ENCODE measurements at regions not wholly inside any gene's neighbourhood (a gene's known extent, or its start where the extent isn't known, plus 50 kb on each side); places are given as distances from the start of the nearest gene placed in this dataset.

DNA sequence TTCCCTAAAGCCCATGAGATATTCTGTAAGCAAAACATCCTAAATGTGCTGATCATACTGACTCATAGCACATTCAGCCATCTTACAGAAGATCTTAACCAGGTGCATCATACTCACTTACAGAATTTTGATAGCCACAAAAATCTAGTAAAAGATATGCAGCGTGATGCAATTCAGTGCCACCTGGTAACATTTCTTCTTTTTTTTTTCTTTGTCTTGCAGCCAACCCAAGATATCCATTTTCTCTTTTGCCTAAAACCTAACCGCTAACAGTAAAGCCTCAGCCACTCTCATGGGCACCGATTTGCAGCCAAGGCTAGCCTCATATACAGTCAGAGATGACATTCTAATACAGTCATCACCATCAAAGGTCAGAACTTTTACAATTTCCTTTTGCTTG lies 293.3 kb downstream of the HACE1 start:
- DNase-seq (ENCODE audit: insufficient read length) (no peak), FAIRE-seq (no peak)
- TF ChIP-seq POLR2A (IDR thresholded peaks at IDR 0.05; ENCODE audit: low read depth, low read length), result no peak
- no peak for TF ChIP-seq POLR2AphosphoS5 (IDR thresholded peaks at IDR 0.05; ENCODE audit: low read depth, low read length)
- TF ChIP-seq TAF1 (IDR thresholded peaks at IDR 0.05; ENCODE audit: borderline replicate concordance, low read depth, low read length), result no peak

DNA sequence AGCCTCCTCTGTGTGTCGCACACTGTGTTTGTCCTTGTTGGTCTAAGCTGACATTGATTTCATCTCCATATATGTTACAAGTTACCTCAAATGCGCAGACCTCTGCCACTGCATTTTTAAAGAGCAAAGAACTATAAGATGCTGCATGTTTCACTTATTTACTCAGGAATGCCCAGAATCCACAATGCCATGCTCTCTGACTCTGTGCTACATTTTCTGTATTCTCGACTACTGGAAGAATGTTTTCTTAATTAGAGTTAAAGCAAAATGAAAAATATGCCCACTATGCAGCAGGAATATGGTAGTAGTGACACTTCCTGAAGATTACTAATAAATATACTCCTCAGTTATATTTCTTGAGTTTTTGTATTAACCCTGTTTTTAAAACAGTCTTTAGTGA lies 296.4 kb downstream of the HACE1 start:
- no peak for DNase-seq (ENCODE audit: insufficient read length)
- FAIRE-seq, result no peak
- no peak for TF ChIP-seq POLR2AphosphoS5 (IDR thresholded peaks at IDR 0.05; ENCODE audit: low read depth, low read length)
- TF ChIP-seq TAF1 (IDR thresholded peaks at IDR 0.05; ENCODE audit: borderline replicate concordance, low read depth, low read length), result no peak
- no peak for TF ChIP-seq POLR2A (IDR thresholded peaks at IDR 0.05; ENCODE audit: low read depth, low read length)

DNA sequence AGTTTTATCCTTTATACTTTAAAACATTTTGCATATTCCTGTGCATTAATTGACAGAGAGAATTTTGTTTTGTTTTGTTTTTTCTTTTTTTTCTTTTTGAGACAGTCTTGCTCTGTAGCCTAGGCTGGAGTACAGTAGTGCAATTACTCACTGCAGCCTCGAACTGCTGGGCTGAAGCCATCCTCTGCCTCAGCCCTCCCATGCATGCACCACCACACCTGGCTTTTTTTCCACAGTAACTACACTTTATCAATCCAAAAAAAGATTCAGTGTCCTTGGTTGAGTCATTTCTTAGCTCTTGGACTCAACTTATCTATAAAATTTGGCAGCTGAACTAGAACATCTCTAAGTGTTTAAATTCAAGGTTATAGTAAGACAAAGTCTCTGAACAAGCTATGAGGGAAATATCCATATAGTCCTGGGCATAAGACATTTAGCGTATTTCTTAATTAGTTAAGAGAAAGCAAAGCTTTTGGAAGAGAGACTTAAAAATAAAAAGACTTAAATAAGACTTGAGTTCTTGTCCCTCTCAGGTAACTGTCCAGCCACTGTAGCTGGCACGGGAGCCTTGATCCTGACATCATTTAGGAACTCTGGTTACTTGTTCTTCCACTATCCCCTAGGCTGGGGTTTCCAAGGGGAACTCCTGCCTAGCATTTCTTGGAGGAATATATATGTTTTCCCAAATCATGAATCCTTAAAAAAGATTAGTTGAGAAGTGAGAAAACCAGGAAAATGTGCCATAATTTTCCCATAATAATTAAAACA lies 300.1 kb downstream of the HACE1 start:
- FAIRE-seq, result no peak
- TF ChIP-seq TAF1 (IDR thresholded peaks at IDR 0.05; ENCODE audit: borderline replicate concordance, low read depth, low read length) (no peak), POLR2AphosphoS5 (IDR thresholded peaks at IDR 0.05; ENCODE audit: low read depth, low read length) (no peak), POLR2A (IDR thresholded peaks at IDR 0.05; ENCODE audit: low read depth, low read length) (no peak)
- no peak for DNase-seq (ENCODE audit: insufficient read length)

DNA sequence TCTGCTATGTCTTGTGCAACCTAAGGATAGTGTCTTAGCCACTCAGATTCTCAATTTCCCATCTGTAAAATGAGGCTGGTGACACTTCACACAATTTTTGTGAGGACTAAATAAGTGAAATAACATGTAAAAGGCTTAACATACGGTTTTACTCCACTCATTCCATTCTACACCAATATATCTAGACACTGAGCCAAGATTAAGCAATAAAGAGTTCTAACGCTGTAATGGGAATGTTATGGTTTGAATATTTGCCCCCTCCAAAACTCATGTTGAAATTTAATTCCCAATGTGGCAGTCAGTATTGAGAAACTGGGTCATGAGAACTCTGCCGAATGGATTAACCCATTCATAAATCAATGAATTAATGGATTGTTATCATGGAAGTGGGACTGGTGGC lies 301.0 kb downstream of the HACE1 start:
- FAIRE-seq, result no peak
- TF ChIP-seq TAF1 (IDR thresholded peaks at IDR 0.05; ENCODE audit: borderline replicate concordance, low read depth, low read length) (no peak), POLR2AphosphoS5 (IDR thresholded peaks at IDR 0.05; ENCODE audit: low read depth, low read length) (no peak), POLR2A (IDR thresholded peaks at IDR 0.05; ENCODE audit: low read depth, low read length) (no peak)
- no peak for DNase-seq (ENCODE audit: insufficient read length)

DNA sequence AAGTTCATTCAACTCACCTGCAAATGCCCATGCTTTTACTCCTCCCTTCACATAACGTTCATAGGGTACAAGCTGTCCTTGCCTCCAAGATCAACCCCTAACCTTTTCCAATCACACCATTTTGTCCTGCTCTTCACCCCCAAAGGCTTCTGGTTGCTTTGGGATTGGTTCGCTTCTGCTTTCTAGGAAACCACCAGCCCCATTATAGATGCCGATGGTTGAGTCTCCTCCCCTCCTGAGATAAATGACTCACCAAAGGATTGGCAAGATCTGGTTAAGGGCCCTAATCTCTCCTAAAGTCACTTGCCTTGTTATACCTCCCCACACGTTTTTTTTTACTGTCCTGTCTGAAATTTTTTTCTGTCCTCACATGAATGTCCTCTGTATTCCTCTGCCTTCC lies 311.4 kb downstream of the HACE1 start:
- TF ChIP-seq POLR2AphosphoS5 (IDR thresholded peaks at IDR 0.05; ENCODE audit: low read depth, low read length), result no peak
- no peak for TF ChIP-seq TAF1 (IDR thresholded peaks at IDR 0.05; ENCODE audit: borderline replicate concordance, low read depth, low read length)
- no peak for TF ChIP-seq POLR2A (IDR thresholded peaks at IDR 0.05; ENCODE audit: low read depth, low read length)
- FAIRE-seq (no peak), DNase-seq (ENCODE audit: insufficient read length) (no peak)

DNA sequence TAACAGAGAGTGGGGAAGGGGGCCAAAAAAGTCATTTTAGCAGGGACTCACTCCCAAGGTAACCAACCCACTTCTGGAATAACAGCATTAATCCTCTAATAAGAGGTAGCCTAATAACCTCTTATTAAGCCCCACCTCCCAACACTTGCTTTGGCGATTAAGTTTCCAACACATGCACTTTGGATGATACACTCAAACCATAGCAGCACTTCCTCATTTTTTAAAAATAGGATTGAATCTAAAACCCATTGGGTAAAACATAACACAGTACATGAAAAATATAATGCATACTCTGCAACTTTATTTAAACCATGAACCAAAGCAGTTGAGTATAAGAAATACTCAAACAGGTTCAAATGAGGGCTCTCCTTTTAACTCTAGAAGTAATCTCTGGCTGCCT lies 318.3 kb downstream of the HACE1 start:
- no peak for DNase-seq (ENCODE audit: insufficient read length)
- TF ChIP-seq POLR2A (IDR thresholded peaks at IDR 0.05; ENCODE audit: low read depth, low read length) (no peak), POLR2AphosphoS5 (IDR thresholded peaks at IDR 0.05; ENCODE audit: low read depth, low read length) (no peak), TAF1 (IDR thresholded peaks at IDR 0.05; ENCODE audit: borderline replicate concordance, low read depth, low read length) (no peak)
- FAIRE-seq, result no peak

DNA sequence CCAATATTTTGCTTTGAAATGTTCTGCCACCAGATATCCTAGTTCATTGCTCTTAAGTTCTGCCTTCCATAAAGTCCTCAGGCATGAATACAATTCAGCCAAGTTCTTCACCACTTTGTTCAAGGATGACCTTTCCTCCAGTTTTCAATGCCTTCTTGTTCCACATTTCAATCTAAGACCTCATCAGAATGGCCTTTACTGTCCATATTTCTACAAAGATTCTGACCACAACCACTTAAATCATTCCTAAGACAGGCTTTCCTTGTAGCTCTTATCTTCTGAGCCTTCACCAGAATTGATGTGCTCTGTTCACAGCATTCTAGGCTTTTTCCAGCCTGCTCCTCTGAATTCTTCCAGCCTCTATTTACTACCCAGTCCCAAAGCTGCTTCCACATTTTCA lies 319.0 kb downstream of the HACE1 start:
- FAIRE-seq, result no peak
- DNase-seq (ENCODE audit: insufficient read length), result no peak
- no peak for TF ChIP-seq TAF1 (IDR thresholded peaks at IDR 0.05; ENCODE audit: borderline replicate concordance, low read depth, low read length)
- no peak for TF ChIP-seq POLR2A (IDR thresholded peaks at IDR 0.05; ENCODE audit: low read depth, low read length)
- TF ChIP-seq POLR2AphosphoS5 (IDR thresholded peaks at IDR 0.05; ENCODE audit: low read depth, low read length), result no peak

DNA sequence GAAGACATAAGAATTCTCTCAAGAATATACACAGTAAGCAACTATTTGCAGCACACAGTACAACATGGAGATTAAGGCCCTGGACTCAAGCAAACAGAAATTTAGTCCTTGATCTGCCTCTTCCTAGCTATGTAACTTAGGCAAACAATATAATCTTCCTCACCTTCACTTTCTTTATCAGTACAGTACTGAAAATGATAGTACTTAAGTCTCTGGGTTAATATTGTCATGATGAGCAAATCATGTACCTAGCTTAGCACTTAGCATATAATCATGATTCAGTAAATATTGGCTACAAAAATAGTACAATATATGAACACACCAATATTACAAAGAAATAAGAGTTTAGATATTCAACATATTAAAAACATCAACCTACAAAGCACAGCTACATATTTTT lies 320.5 kb downstream of the HACE1 start:
- FAIRE-seq (no peak), DNase-seq (ENCODE audit: insufficient read length) (no peak)
- TF ChIP-seq POLR2A (IDR thresholded peaks at IDR 0.05; ENCODE audit: low read depth, low read length), result no peak
- no peak for TF ChIP-seq TAF1 (IDR thresholded peaks at IDR 0.05; ENCODE audit: borderline replicate concordance, low read depth, low read length)
- TF ChIP-seq POLR2AphosphoS5 (IDR thresholded peaks at IDR 0.05; ENCODE audit: low read depth, low read length), result no peak

DNA sequence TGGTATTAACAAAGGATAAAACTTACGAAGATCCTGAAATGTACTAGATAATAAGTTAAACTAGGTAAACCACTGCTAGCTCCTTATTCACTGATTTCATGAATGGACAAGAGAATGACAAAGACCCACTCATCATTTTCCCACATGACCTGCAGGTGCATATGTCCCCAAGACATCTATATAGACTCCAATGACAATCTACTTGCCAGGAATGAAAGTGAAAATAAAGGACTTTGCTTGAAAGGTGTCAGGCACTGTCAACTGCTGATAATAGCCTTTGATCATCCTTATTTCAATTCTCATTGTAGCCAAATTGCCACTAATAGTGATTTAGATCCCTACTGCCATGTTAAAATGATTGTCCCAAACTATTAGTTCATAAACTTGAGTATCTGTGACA lies 321.8 kb downstream of the HACE1 start:
- TF ChIP-seq TAF1 (IDR thresholded peaks at IDR 0.05; ENCODE audit: borderline replicate concordance, low read depth, low read length) (no peak), POLR2AphosphoS5 (IDR thresholded peaks at IDR 0.05; ENCODE audit: low read depth, low read length) (no peak), POLR2A (IDR thresholded peaks at IDR 0.05; ENCODE audit: low read depth, low read length) (no peak)
- no peak for FAIRE-seq
- DNase-seq (ENCODE audit: insufficient read length), result no peak

DNA sequence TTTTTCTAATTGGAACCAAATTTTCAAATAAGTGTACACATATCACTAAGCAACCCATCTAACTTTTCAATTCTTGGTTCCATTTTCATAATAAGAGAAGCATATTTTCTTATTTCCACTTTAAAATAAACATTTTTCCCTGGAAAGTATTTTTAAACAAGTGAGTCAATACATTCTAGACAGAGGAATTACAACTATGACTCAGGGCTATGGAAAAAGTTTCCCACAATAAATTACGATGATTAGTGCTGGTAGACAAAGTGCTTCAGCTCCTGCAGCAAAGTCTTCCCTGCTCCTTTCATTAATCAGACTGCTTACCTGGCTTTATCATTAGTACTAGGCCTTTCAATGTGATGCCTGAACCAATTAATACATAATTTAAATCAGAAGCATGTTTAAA lies 322.5 kb downstream of the HACE1 start:
- FAIRE-seq (no peak), DNase-seq (ENCODE audit: insufficient read length) (no peak)
- TF ChIP-seq POLR2A (IDR thresholded peaks at IDR 0.05; ENCODE audit: low read depth, low read length) (no peak), POLR2AphosphoS5 (IDR thresholded peaks at IDR 0.05; ENCODE audit: low read depth, low read length) (no peak), TAF1 (IDR thresholded peaks at IDR 0.05; ENCODE audit: borderline replicate concordance, low read depth, low read length) (no peak)

DNA sequence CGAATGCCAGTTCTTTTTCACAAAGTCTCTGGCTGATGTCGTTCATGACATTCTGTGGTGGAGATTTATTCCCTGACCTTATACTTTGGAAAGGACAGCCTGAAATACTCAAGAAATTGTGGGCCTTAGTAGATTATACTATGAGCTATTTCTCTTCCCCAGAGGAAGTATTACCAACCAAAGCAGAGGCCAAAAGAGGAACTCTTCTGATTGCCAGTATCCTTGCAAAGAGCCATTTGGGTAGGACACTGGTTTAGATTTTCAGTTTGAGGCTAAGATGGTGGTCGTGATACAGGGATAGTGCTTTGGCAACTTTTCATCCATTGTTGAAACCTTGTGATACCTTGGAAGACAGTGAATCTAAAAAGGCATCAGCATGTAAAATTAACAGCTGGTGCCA lies 327.3 kb downstream of the HACE1 start:
- FAIRE-seq, result no peak
- TF ChIP-seq TAF1 (IDR thresholded peaks at IDR 0.05; ENCODE audit: borderline replicate concordance, low read depth, low read length), result no peak
- no peak for TF ChIP-seq POLR2AphosphoS5 (IDR thresholded peaks at IDR 0.05; ENCODE audit: low read depth, low read length)
- TF ChIP-seq POLR2A (IDR thresholded peaks at IDR 0.05; ENCODE audit: low read depth, low read length), result no peak
- no peak for DNase-seq (ENCODE audit: insufficient read length)

DNA sequence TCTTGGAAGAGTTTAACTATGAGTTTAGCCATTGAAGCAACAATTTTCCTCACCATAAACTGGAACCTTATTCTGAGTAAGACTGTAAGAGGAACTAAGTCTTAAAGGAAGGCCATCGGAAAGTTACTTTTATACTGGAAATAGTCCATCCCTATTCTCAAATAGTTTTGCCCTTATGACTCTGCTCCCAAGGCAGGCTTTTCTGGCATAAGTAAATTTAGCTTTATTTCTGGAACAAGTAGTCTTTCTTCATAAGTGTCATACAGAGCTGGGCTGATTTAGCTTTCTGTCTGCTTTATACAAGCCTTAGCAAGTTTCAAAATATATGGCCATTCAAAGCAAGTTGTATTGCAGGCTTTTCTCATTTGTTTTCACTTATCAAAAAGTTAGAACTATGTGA lies 328.1 kb downstream of the HACE1 start:
- no peak for FAIRE-seq
- no peak for DNase-seq (ENCODE audit: insufficient read length)
- TF ChIP-seq POLR2AphosphoS5 (IDR thresholded peaks at IDR 0.05; ENCODE audit: low read depth, low read length) (no peak), TAF1 (IDR thresholded peaks at IDR 0.05; ENCODE audit: borderline replicate concordance, low read depth, low read length) (no peak), POLR2A (IDR thresholded peaks at IDR 0.05; ENCODE audit: low read depth, low read length) (no peak)

All from GM12892 (cell line).